T-helper 2 cell treated with Interferon-gamma antibody and Interleukin-4, amounts not matched to agents 100 ng/mL and 5 ng/mL, for 36 hours (primary cell): ENCODE measurements at regions not wholly inside any gene's neighbourhood (a gene's known extent, or its start where the extent isn't known, plus 50 kb on each side); places are given as distances from the start of the nearest gene placed in this dataset.
"Not testable (repeated sequence)": the region's sequence is repeated elsewhere in the genome, so short reads cannot be mapped to it uniquely, and the experiment has no call there.

Source experiments
- intact Hi-C: fragments of 100-400 bp; cut with micrococcal nuclease; formaldehyde crosslinking; loops from one replicate; pipeline ENCODE4 v1.15.1; 2023

GRCh38 chr4:1562771-1563170 lies 121.3 kb downstream of the FAM53A start:
- intact Hi-C loops, result no loop called here

DNA sequence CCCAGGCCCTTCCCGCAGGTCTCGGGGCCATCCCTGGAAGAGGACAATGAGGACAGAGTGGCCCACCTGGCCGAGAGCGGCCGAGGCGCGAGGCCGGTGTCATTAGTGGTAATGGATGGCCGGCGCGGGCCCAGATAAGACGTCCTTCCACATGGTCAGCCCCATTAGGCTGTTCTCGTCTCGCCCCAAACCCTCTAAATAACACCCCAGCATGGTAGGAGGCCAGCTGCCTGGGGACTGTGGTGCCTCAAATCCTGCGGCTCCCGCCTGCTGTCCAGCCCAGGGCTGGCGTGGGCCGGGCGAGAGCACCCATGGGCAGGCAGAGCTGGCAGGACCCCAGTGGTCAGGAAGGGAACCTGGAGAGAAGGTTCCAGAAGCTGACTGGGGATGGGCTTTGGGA lies 121.7 kb downstream of the FAM53A start:
- intact Hi-C loops, result no loop called here

DNA sequence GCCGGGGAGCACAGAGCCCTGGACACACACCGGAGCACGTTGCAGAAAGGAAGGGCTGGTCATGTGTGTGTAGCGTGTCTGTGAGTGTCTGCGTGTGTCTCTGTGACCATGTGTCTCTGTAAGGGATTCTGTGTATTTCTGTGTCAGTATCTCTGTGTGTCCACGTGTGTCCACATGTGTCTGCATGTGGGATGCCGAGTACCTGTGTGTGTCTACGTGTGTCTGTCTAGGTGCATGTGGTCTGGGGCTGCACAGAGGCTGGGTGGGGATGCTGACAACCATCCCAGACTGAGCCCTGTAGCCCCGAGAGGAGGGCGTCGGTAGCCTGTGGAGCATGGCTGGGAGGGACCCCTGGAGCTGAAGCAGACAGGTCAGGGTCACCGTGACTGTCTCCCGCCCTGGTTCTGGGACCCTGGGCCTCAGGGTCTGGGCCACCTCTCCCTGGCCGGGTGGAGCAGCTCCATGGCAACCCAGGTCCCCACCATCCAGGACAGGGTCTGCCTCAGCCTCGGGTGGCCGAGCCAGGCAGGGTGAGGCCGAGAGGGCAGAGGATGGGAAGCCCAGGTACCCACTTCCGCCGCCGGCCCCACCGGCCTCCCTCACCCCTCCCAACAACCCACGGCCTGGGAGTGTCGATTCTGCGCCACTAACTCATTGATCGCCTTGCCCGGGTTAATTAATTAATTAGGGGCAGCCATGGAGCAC lies 122.7 kb downstream of the FAM53A start:
- intact Hi-C loops, result no loop called here

- intact Hi-C loops, result no loop called here
These were observed 124.0 kb downstream of the FAM53A start for GRCh38 chr4:1559896-1560650.

DNA sequence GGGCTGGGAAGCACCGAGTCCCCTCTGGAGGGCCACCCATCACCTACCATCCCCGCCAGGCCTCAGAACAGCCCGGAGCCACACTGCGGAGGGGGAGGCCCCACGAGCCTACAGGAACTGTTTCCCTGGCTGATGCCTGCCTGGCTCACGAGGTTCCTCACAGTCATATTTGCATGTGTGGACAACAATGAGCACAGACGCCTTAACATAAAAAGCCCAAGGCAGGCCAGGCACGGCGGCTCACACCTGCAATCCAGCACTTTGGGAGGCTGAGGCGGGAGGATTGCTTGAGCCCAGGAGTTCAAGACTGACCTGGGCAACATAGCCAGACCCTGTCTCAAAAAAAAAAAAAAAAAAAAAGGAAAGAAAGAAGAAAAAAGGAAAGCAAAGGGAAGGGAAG lies 125.9 kb downstream of the FAM53A start:
- intact Hi-C loops, result no loop called here

GRCh38 chr4:1557221-1557597 lies 126.9 kb downstream of the FAM53A start:
- intact Hi-C loops, result no loop called here

- intact Hi-C loops, result no loop called here
These were observed 127.4 kb downstream of the FAM53A start for GRCh38 chr4:1556541-1557220.

DNA sequence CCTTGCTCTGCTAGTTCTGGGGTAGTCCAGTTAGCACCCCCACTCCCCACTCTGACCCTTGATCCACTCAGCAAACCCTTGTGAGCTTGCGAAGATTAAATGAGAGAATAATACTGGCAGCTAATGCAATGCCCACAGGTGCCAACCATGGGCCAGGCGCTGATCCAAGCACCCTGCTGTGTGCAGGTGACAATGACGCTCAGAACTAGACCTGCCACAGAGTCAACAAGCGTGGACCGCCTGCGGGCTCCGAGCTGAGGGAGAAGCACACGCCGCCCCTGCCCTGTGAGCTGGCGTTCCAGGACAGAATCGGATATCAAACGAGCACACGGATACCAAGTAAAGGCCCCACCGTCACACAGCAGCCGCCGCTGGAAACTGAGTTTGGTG lies 129.2 kb downstream of the FAM53A start:
- intact Hi-C loops, result no loop called here

- intact Hi-C loops, result no loop called here
These were observed 129.8 kb downstream of the FAM53A start for GRCh38 chr4:1554246-1554875.

DNA sequence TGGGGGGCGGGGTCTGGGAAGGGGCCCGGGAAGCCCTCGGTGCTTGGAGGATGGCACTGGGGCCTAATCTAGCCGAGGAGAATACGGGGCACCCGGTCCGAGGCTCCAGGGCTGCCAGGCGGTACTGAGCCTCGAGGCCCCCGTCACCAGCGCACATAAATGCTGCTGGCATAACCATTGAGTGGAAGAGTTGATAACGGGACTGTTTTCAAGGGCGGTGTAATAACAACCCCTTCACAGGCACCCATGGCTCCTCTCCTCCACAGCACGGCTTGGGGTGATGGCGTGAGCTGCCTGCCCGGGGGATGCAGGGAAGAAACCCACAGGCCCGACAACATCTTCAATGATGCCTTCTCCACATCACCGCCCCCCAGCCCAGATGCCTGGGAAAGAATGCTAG lies 130.7 kb downstream of the FAM53A start:
- intact Hi-C loops, result no loop called here

- intact Hi-C loops, result no loop called here
These were observed 131.7 kb downstream of the FAM53A start for GRCh38 chr4:1552451-1552850.

GRCh38 chr4:1551211-1551610 lies 132.9 kb downstream of the FAM53A start:
- intact Hi-C loops, result no loop called here

DNA sequence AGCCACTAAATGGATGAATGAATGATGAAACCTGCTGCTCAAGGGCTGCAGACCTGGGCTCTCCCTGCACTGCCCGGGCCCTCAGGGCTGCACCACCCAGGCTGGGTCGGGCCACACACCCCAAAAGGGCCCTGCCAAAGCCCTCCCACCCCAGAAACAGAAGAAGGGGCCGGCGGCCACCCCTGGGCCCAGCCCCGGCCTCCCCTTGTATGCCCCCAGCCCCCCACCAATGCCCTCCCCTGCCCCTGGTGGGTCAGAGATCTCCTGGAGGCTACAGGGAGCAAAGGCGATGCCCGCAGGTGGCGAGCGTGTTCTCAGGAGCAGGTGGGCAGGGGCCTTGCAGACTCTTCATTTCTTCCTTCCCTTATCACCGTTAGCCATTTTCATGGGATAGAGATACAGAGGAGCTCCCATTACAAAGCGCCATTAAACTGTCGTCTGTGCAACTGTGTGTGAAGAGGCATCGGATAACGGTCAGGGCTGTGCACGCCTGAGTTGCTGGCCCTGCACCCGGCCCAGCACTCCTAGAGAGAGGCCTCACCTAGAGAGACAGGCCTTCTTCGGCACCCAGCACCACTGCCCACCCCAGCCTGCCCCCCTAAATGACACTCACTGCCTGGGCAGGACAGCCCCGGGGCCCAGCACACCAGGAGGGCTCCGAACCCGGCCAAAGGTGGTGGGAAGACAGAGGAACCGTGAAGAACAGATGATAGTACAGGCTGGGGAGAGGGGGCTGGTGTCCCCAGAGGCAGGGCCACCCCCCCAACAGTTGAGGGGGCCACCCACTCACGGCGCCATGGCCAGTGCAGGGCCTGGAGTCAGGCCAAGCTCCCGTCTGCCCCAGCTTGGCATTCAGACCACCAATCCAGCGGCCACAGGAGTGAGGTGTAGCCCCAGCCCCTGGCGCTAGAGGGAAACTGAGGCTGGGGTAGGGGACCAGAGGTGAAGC lies 133.7 kb downstream of the FAM53A start:
- intact Hi-C loops, result no loop called here

GRCh38 chr4:1549638-1550035 lies 134.5 kb downstream of the FAM53A start:
- intact Hi-C loops, result no loop called here

DNA sequence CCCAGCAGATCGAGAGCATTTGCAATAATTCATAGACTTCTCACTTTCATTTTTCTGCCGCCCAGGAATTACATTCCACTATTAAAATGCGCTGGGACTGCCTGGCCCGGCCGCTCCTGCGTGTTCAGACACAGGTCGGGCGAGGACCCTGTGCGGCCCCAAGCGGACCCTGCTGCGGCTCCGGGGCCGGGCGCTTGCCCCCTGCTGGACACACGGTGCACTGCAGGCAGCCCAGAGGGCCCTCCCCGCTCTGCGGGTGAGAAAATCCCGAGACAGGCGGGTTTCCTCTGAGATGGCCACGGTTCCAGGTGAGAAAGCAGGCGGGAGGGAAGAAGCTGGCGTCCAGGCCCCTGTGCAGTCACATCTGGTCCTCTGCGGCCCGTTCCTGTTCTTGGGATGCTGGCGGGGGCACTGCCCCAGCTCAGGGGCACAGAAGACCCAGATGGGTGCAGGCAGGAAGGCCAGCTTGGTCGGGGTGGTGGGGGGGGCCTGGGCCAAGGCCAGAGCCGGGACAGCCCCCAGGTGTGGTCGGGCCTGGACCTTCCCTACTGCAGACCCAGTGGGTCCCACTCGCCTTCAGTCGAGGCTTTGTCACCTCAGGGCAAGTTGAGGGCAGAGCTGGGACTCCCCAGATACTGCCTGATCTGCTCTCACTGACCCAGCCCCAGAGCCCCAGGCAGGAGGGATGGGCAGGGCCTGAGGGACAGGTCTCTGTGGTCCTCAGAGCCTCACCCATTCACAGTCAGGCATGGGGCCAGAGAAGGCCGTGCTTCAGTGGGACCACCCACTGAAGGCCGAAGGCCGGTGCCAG lies 135.1 kb downstream of the FAM53A start:
- intact Hi-C loops, result not testable (repeated sequence)

DNA sequence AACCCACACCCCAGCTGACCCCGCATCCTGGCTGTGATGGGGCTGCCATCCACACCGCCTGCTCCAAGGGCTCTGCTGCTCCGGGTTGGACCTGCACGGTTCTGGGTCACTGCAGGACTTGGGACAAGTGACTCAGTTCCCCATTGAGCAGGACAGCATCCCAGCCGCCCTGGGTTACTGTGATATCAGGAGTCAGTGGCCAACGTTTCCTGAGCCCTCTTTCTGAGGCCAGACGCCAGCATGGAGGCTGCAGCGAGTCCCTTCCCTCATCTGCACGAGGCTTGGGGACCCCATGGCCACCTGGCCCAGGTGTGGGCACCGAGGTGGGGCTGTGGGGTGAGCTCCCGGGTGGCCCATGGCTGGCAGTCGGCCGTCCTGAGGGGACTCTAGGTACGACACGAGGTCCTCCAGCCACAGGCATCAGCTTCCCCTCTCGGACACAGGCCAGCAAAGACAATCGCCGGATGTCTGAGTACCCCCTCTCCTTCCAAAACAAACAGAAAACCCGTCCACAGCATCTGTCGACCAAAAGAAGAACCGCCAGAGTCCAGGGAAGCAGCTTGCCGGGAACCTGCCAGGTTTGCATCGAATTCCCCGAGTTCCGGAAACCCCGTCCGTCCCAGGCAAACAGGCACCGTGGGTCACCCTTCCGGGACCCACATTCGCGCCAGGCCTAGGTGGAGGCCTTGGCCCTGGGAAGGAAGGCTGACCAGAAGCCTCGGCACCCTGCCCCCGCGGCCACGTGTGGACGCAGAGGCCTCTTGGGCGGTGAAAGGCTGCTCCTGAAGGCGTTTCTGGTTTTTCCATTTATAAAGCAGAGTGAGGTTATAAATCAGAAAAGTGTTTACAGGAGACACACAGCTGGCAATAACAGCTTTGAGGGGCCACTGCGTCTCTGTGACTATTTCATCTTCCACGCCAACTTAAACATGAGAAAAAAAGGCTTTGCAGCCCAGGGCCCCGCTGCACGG lies 136.0 kb downstream of the FAM53A start:
- intact Hi-C loops, result no loop called here

DNA sequence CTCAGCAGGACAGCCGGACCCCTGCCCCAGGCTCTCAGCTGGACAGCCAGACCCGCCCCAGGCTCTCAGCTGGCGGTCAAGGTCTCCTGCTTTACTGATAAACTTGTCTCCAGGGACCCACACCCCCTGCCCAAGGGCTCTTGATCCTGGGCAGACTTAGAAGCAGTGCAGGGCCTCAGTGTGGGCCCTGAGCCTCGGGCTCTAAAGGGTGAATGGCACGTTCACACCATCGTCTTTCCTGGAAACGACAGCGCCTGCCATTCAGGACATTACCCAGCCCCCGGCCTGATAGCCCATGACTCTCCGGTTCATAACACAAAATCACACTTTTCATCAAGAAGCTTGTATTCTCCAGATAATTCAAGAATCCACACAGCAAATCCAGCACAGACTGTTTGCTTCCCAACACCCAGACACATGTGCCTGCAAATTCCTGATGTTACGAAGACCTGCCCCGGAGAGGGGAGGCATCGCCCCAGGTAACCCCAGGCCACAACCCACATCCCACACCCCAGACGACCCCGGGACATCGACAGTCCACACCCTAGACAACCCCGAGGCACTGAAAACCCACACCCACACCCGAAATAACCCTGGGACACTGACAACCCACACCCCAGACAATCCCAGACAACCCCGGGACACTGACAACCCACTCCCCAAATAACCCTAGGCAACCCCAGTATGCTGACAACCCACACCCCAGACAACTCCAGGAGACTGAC lies 136.8 kb downstream of the FAM53A start:
- intact Hi-C loops, result no loop called here

DNA sequence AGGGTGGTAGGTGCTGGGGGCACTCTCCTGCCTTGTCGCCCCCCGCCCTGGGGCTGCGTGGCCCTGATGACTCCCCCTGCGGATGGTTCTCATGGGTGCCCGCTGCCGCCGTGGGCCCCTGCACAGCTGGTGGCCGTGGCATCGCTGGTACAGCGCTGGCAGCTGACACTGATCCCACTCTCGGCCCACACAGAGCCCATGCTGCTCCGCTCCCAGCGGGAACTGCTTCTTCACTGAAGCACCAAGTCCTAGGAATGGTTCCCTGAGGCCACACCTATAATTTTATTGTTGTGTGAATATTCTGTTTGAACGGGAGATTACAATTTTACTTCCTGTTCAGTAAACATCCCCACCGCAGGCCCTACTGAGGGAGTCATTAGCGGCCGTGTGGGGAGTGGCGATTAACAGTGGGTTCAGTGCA lies 138.6 kb upstream of the NKX1-1 start:
- intact Hi-C loops, result no loop called here
